H1 (cell line): ENCODE measurements at regions not wholly inside any gene's neighbourhood (a gene's known extent, or its start where the extent isn't known, plus 50 kb on each side); places are given as distances from the start of the nearest gene placed in this dataset.
A peak's percentile ranks its signal among the peaks of the same experiment; 100 is the strongest.

Experiments used
- CTCF ChIA-PET: fragments of 300-600 bp; sonication (Branson Sonifier 250); formaldehyde crosslinking; loops from one replicate; lab custom pipeline; 2021; ENCODE audit not compliant: partially characterized antibody; lab: Charles Lee
- POLR2A ChIA-PET: fragments of 300-600 bp; sonication (Branson Sonifier 250); formaldehyde crosslinking; loops from one replicate; lab custom pipeline; 2021; ENCODE audit warnings: inconsistent platforms; ENCODE audit not compliant: partially characterized antibody; lab: Charles Lee
- DNase-seq, 2 experiments: peaks; one replicate each; pipeline versions ENCODE4 v3.0.0 to v3.0.0-alpha.2; 2010 to 2022; ENCODE audit warnings: low spot score in 2 of 2, low read depth in 1 of 2, mixed read lengths in 1 of 2
- FAIRE-seq: peaks from 2 replicates; lab custom pipeline; 2011; peaks lifted over from hg19 to GRCh38; lab: Jason Lieb, UNC
- H2AFZ ChIP-seq: 2 replicates; pipeline ENCODE4 v1.8.1; 2012; ENCODE audit warnings: low read length, inconsistent platforms
- H2AK5ac ChIP-seq: 2 replicates; pipeline ENCODE4 v1.6.1; 2013; ENCODE audit warnings: low read depth, low read length
- H2BK120ac ChIP-seq: replicated peaks from 2 replicates; pipeline ENCODE3; 2013; ENCODE audit warnings: low read depth, low read length, inconsistent platforms
- H2BK12ac ChIP-seq: 2 replicates; pipeline ENCODE4 v1.6.1; 2013; ENCODE audit warnings: low read depth, low read length
- H2BK15ac ChIP-seq: 2 replicates; pipeline ENCODE4 v1.6.1; 2013; ENCODE audit warnings: low read length
- H2BK20ac ChIP-seq: 2 replicates; pipeline ENCODE4 v1.6.1; 2013; ENCODE audit warnings: low read length
- H2BK5ac ChIP-seq: 2 replicates; pipeline ENCODE4 v1.6.1; 2013; ENCODE audit warnings: low read depth, low read length
- H3K14ac ChIP-seq: 2 replicates; pipeline ENCODE4 v1.6.1; 2013; ENCODE audit warnings: inconsistent platforms; ENCODE audit not compliant: insufficient read length
- H3K18ac ChIP-seq: 2 replicates; pipeline ENCODE4 v1.6.1; 2013; ENCODE audit warnings: low read length; ENCODE audit errors: extremely low read depth
- H3K23ac ChIP-seq: 2 replicates; pipeline ENCODE4 v1.6.1; 2013; ENCODE audit warnings: inconsistent platforms; ENCODE audit not compliant: insufficient read length
- H3K23me2 ChIP-seq: 2 replicates; pipeline ENCODE4 v1.6.1; 2013; ENCODE audit warnings: low read depth, low read length
- H3K27ac ChIP-seq: 2 replicates; pipeline ENCODE4 v1.6.1; 2011; ENCODE audit warnings: low read depth, low read length, inconsistent platforms
- H3K27me3 ChIP-seq, 4 experiments: replicated peaks in 1 of 4; 1 replicate in 1 of 4; 2 replicates in 3 of 4; pipeline versions ENCODE4 v1.6.1 to v1.8.1; 2011 to 2013; ENCODE audit warnings: low read length in 3 of 4, mild to moderate bottlenecking in 3 of 4, inconsistent platforms in 2 of 4, mixed read lengths in 2 of 4, moderate library complexity in 1 of 4; ENCODE audit not compliant: control insufficient read depth in 3 of 4, insufficient read depth in 3 of 4; ENCODE audit errors: extremely low read depth in 1 of 4
- H3K36me3 ChIP-seq, 4 experiments: 2 replicates each; pipeline versions ENCODE4 v1.6.1 to v1.8.1; 2011 to 2013; ENCODE audit warnings: mild to moderate bottlenecking in 4 of 4, low read length in 3 of 4, moderate library complexity in 2 of 4, control low read depth in 1 of 4, inconsistent platforms in 1 of 4; ENCODE audit not compliant: insufficient read depth in 4 of 4, control insufficient read depth in 2 of 4
- H3K4ac ChIP-seq: replicated peaks from 2 replicates; pipeline ENCODE3; 2013; ENCODE audit warnings: low read length, low read depth, mixed read lengths, inconsistent platforms; ENCODE audit not compliant: insufficient read length
- H3K4me1 ChIP-seq, 4 experiments: replicated peaks in 1 of 4; 1 replicate in 1 of 4; 2 replicates in 3 of 4; pipeline versions ENCODE4 v1.6.1 to v1.8.1; 2011 to 2013; ENCODE audit warnings: low read length in 3 of 4, inconsistent platforms in 2 of 4, mixed read lengths in 1 of 4; ENCODE audit not compliant: insufficient read depth in 4 of 4, control insufficient read depth in 3 of 4
- H3K4me2 ChIP-seq, 2 experiments: 2 replicates each; pipeline versions ENCODE4 v1.6.1 to v1.8.1; 2011 to 2013; ENCODE audit warnings: low read depth in 2 of 2, low read length in 2 of 2, control low read depth in 1 of 2, inconsistent platforms in 1 of 2, mild to moderate bottlenecking in 1 of 2; ENCODE audit not compliant: insufficient read depth in 1 of 2
- H3K4me3 ChIP-seq, 4 experiments: fragments of 200-600, 300-600 bp in 1 of 4; sonication (generic), shearing (Covaris generic), sonication (Bioruptor Twin) in 1 of 4; 2 replicates each; pipeline versions ENCODE4 v1.5.1 to v1.8.1; 2011 to 2016; ENCODE audit warnings: low read length in 4 of 4, low read depth in 3 of 4, control low read depth in 2 of 4, inconsistent platforms in 2 of 4, mild to moderate bottlenecking in 2 of 4, mixed read lengths in 1 of 4, moderate library complexity in 1 of 4; ENCODE audit not compliant: insufficient read depth in 2 of 4; ENCODE audit errors: extremely low read depth in 1 of 4
- H3K56ac ChIP-seq: replicated peaks from 2 replicates; pipeline ENCODE3; 2013; ENCODE audit warnings: low read depth, mild to moderate bottlenecking, mixed read lengths, low read length, inconsistent platforms; ENCODE audit not compliant: insufficient read length
- H3K79me1 ChIP-seq: 2 replicates; pipeline ENCODE4 v1.6.1; 2013; ENCODE audit warnings: low read depth, low read length, control low read depth
- H3K79me2 ChIP-seq, 2 experiments: 2 replicates each; pipeline versions ENCODE4 v1.6.1 to v1.8.1; 2012 to 2013; ENCODE audit warnings: low read length in 2 of 2, mild to moderate bottlenecking in 2 of 2, inconsistent platforms in 1 of 2; ENCODE audit not compliant: insufficient read depth in 2 of 2, control insufficient read depth in 1 of 2
- H3K9ac ChIP-seq, 4 experiments: replicated peaks in 1 of 4; 1 replicate in 1 of 4; 2 replicates in 3 of 4; pipeline versions ENCODE4 v1.6.1 to v1.8.1; 2011 to 2013; ENCODE audit warnings: low read depth in 3 of 4, low read length in 3 of 4, control low read depth in 2 of 4, mild to moderate bottlenecking in 2 of 4, moderate library complexity in 2 of 4, inconsistent platforms in 1 of 4; ENCODE audit errors: extremely low read depth in 1 of 4
- H3K9me3 ChIP-seq, 2 experiments: 2 replicates each; pipeline versions ENCODE4 v1.6.1 to v1.8.1; 2012 to 2013; ENCODE audit warnings: mild to moderate bottlenecking in 2 of 2, moderate library complexity in 2 of 2, control low read depth in 1 of 2, inconsistent platforms in 1 of 2, low read depth in 1 of 2, low read length in 1 of 2, mixed read lengths in 1 of 2; ENCODE audit not compliant: insufficient read depth in 2 of 2
- H4K20me1 ChIP-seq, 2 experiments: replicated peaks in 1 of 2; 2 replicates each; pipeline versions ENCODE3 to v1.8.1; 2011 to 2013; ENCODE audit warnings: inconsistent platforms in 2 of 2, low read length in 2 of 2, mild to moderate bottlenecking in 1 of 2; ENCODE audit not compliant: insufficient read depth in 2 of 2, control insufficient read depth in 1 of 2
- H4K5ac ChIP-seq: 2 replicates; pipeline ENCODE4 v1.6.1; 2013; ENCODE audit warnings: low read length, low read depth, mixed read lengths, inconsistent platforms; ENCODE audit not compliant: insufficient read length
- H4K8ac ChIP-seq: 2 replicates; pipeline ENCODE4 v1.8.0; 2013; ENCODE audit warnings: mild to moderate bottlenecking, moderate library complexity, low read length, inconsistent platforms; ENCODE audit not compliant: insufficient read depth; ENCODE audit errors: extremely low read depth
- H4K91ac ChIP-seq: replicated peaks from 2 replicates; pipeline ENCODE3; 2013; ENCODE audit warnings: low read length, mixed read lengths, inconsistent platforms; ENCODE audit not compliant: insufficient read length
- SIN3A ChIP-seq, 2 experiments: IDR thresholded peaks in 1 of 2; conservative IDR thresholded peaks in 1 of 2; 2 replicates each; pipeline ENCODE4 v1.6.1; 2011 to 2012; ENCODE audit warnings: low read length in 2 of 2, improper control_type of control experiment in 1 of 2, low read depth in 1 of 2, mild to moderate bottlenecking in 1 of 2
- TBP ChIP-seq: IDR thresholded peaks from 2 replicates; pipeline ENCODE4 v1.6.1; 2011; ENCODE audit warnings: low read depth, low read length, improper control_type of control experiment
- WGBS, 2 experiments: shearing (Covaris generic) in 1 of 2; methylation state at CpG; one replicate each; pipeline versions ENCODE4 v1.1.6 to v1.1.7; 2013 to 2015; ENCODE audit warnings: low lambda C conversion rate in 2 of 2, mixed read lengths in 2 of 2, inconsistent platforms in 1 of 2, low coverage in 1 of 2, missing lambda C conversion rate in 1 of 2; ENCODE audit not compliant: insufficient replicate concordance in 2 of 2, insufficient coverage in 1 of 2, insufficient read length in 1 of 2; ENCODE audit errors: extremely low coverage in 1 of 2, missing lambda C conversion rate in 1 of 2; 5-methylcytosine and 5-hydroxymethylcytosine counted together
- TF ChIP-seq, protein P1 (sequence below): IDR thresholded peaks from 2 replicates; pipeline ENCODE4 v1.6.1; 2011; ENCODE audit warnings: low read length, improper control_type of control experiment

DNA sequence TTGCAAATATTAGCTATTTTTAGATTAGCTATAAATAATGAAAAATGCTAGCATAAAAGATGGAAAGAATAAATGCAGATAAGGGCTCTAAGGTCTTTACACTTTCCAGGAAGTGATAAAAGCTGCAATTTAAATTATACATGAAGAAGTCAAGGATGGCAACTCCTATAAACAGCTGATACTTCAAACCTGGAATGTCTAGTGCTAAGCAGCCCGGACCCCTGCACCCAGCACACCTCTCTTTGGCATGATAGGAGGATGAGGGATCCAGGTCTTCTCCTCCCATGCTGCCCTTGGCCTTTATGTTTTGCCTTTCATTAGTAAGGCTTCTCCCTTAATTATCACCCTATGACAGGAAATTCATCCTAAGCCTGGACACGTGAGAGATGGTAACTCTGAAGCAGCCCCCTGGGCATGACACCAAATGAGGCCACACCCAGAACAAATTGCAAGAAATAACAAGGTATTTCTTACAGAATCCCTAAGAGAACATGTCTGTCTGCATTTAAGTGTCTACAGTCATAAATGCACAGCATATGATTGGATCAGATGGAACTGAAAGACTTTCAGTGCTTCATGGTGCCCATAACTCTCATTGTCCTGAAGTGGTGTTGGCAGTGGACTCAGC is 158.3 kb upstream of the PRSS1 start:
- Histone ChIP-seq H3K23ac (no peak overlapping the region), H3K4me3 (no peak overlapping the region), H4K8ac (no peak overlapping the region), H3K79me2 (no peaks in the 10 kb centered on the region), H3K4ac (no peak overlapping the region), H3K23me2 (no peaks in the 10 kb centered on the region), H2BK15ac (peak overlapping the region; percentile 76; the same call in 1 of the 2 replicates), H3K56ac (no peak overlapping the region), H3K18ac (no peak overlapping the region), H2BK12ac (peak overlapping the region; percentile 81; the same call in 1 of the 2 replicates), H4K91ac (no peak overlapping the region), H3K9me3 (no peaks in the 10 kb centered on the region), H2BK20ac (no peak overlapping the region), H4K5ac (no peak overlapping the region), H3K27me3 (no peaks in the 10 kb centered on the region), H3K4me1 (no peaks in the 10 kb centered on the region), H3K14ac (no peak overlapping the region), H4K20me1 (no peaks in the 10 kb centered on the region), H3K36me3 (no peaks in the 10 kb centered on the region), H3K4me2 (no peak overlapping the region), H3K79me1 (no peaks in the 10 kb centered on the region), H2AFZ (no peak overlapping the region), H2AK5ac (no peak overlapping the region), H2BK5ac (no peak overlapping the region), H2BK120ac (no peak overlapping the region), H3K9ac (no peak overlapping the region), H3K27ac (no peak overlapping the region)
- FAIRE-seq (no peak), DNase-seq (no peak)
- WGBS, 2 experiments = 76% methylated on average over 2 of the region's 2 CpGs; no CpG with 5 or more reads in 1 of the 2 experiments
- POLR2A ChIA-PET = no interaction called here
- CTCF ChIA-PET = interaction anchor here (0.8 to 2.9 kb wide), 7 partner anchors 10 to 94 kb away, joined by 3 to 10 read pairs (median 5); no protein-coding TSS in a partner anchor
- TF ChIP-seq SIN3A (conservative IDR thresholded peaks at IDR 0.05 in 1 of 2, IDR thresholded peaks at IDR 0.05 in 1 of 2; ENCODE audit: low read depth in 1 of 2, low read length in 2 of 2) (no peak), TBP (no peak)
- TF ChIP-seq, protein P1, sequence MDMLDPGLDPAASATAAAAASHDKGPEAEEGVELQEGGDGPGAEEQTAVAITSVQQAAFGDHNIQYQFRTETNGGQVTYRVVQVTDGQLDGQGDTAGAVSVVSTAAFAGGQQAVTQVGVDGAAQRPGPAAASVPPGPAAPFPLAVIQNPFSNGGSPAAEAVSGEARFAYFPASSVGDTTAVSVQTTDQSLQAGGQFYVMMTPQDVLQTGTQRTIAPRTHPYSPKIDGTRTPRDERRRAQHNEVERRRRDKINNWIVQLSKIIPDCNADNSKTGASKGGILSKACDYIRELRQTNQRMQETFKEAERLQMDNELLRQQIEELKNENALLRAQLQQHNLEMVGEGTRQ = no peak
